NCI-H2029 (cell line): ENCODE measurements at regions not wholly inside any gene's neighbourhood (a gene's known extent, or its start where the extent isn't known, plus 50 kb on each side); places are given as distances from the start of the nearest gene placed in this dataset.
"Not testable (repeated sequence)": the region's sequence is repeated elsewhere in the genome, so short reads cannot be mapped to it uniquely, and the experiment has no call there.

Experiments
- DNase-seq: peaks from one replicate; lab custom pipeline; 2025; lab: John Stamatoyannopoulos, UW

GRCh38 chr20:60171313-60171712 lies 213.1 kb downstream of the CDH26 start:
- no peak for DNase-seq

DNA sequence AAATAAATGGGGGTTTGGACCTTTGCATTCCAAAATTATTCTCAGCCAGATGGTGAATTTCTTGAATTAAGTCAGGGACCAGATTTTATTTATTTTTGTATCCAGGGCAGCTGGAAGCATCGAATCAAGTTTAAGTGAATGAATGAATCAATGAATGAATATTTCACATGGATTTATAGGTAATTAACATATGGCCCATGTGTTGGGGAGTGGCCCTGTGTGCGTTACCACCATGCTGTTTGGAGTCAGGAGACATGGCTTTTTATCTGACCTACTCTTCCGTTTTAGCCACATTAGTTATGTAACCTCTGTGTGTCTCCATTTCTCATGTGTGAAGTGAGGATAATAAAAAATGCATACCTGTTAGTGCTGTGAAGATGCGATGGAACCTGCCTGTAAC lies 213.5 kb downstream of the CDH26 start:
- no peak for DNase-seq

GRCh38 chr20:60172346-60172984 lies 214.2 kb downstream of the CDH26 start:
- DNase-seq = no peak

- DNase-seq = no peak
These were observed 218.9 kb downstream of the CDH26 start for GRCh38 chr20:60177080-60177479.

DNA sequence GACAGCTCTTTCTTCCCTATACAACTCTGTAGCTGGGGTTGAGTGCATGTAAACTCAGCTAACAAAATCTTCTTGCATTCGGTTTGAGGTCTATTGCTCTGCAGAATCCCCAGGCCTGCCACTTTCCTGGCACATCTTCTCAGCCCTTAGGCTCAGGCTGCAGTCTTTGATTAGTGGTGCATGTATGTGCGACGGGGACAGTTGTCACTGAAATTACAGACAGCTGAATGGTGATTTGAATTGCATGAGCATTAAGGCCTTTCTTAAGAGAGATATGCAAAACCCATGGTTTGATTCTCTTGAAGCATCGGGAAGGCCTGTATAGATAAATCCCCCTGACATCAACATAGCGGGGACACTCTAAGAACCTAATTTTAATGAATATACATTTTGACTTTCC lies 222.8 kb downstream of the CDH26 start:
- no peak for DNase-seq

DNA sequence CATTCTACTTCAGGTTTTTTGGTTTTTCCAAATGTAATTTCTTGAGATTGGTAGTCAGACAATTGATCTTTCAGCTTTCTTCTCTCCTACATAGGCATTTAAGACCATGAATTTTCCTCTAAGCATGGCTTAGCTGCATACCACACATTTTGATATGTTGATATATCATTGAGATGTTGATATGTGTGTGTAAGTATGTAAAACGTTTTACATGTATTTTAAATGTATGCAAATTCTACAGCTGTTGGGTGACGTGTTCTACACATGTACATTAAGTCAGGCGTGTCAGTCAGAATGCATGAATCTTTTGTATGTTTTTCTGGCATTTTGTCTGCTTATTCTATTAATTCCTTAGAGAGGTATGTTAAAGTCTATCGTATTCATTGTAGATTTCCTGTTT lies 228.2 kb downstream of the CDH26 start:
- no peak for DNase-seq

- no peak for DNase-seq
These were observed 229.5 kb downstream of the CDH26 start for GRCh38 chr20:60187683-60188082.

- DNase-seq = no peak
These were observed 232.8 kb downstream of the CDH26 start for GRCh38 chr20:60191014-60191413.

DNA sequence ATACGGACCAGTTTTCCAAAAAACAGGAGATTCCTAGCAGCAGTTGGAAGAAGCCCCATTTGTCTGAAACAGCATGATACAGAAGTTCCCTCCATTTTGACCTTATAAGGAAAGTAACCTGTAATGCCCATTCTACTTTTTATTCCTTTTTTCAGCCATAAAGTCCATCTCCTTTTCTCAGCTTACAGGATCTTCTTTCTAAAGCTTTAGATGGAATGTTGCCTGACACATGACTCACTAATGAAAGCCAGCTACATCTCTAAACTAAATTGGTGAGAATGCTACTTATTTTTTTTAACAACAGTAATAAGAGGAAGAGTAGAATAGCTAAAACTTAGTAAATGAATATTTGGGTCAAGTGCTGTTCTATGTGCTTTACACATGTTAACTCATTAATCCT lies 234.1 kb downstream of the CDH26 start:
- no peak for DNase-seq

- DNase-seq = not testable (repeated sequence)
These were observed 240.9 kb downstream of the CDH26 start for GRCh38 chr20:60199132-60199531.

GRCh38 chr20:60199866-60200265 lies 241.6 kb downstream of the CDH26 start:
- no peak for DNase-seq

GRCh38 chr20:60200305-60200918 lies 242.2 kb downstream of the CDH26 start:
- no peak for DNase-seq

DNA sequence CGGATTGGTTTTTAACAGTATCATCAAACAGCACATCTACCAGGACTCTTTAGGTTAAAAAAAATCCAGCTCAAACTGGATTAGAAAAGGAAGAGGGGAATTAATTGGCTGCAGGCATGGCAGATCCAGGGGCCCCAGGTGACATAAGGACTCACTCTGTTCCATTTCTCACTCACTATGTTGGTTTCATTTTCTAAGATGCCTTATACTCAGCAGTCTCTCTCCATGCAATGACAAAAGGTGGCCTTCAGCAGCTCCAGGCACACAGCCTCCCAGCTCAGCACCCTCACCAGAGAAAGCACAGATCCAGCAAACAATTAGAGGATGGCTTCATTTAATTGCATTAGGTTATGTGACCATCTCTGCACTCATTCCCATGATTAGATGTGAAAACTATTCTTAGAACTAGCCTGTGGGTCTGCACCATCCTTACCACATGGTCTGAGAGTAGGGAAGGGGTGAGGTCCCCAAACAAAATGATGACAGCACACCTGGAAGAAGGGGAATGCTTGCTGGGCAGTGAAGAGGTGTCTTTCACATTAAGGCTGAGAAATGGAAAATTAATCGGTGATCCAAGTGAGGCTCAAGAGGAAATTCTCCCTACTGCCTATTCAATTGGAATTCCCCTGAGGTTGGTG lies 243.1 kb downstream of the CDH26 start:
- no peak for DNase-seq

DNA sequence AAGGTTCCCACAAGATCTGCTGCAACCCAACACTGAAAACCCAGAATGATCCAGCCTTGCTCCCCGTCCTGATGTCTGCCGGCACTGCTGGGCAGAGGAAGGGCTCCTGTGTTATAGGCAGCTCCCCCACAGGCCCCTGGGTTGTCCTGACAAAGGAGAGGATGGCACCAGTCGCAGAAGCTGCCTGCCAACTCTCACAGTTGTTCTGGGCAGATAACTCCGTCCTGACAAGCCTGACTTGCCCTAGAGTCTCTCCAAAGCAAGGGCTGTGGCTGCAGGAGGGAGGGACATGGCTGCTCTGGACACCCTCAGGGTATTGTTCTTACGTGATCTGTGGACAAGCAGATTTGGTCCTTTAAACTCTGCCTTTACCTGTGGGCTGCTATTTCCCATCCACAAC lies 243.8 kb downstream of the CDH26 start:
- no peak for DNase-seq

DNA sequence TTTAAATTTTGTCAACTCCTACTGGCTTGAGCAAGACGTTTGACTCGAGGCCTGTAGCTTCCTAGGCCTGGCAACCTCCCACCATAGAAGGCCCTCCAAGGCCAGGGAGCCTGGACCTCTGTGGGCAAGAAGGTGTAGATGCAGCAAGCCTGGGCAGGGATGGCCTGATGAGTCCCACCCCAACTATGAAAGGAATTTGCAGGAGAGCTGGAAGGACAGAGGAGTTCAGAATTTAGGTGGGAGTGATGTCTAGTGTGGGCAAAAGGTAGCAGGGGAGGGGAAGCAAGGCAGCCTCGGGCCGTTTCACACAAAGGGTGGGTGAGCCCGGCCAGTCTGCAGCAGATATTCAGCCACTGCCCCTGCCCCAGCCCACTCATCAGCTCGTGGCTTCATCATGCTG lies 245.2 kb downstream of the CDH26 start:
- DNase-seq = no peak

DNA sequence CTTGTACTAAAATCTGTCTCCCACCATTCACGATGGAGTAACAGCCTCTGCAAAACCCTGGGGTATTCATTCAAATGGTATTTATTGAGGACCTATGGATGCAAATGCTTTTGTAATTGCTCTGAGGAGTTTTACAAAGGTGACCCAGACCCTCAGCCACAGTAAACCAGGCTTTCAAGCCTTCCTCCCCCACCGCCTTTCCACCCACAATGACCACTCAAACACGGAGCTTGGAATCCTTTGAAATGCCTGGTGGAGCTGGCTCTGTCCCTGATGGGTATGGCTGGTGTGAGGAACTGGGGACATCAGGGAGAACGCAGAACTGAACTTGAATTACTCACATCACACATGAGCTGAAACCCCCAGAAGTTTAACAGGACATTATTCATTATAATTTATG lies 246.4 kb downstream of the CDH26 start:
- DNase-seq = no peak

- DNase-seq = peak; percentile 22
These were observed 248.0 kb downstream of the CDH26 start for GRCh38 chr20:60206259-60206658.

DNA sequence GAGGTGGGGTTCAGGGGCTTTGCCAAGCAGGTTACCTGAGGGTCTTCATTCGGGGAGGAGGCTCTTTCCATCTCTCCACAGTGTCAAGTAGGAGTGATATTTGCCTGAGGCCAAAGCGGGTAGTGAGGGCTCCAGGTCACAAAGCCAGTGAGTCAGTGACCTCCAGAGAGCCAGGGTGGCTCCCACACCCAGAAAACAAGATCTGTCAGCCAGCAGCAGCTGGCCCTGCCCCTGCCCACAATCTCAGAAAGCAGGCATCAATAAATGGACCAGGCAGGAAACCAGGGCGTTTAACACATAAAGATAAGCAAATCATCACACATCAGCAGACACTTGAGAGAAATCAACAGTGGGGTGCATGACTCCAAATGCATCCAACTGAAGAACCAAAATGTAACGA lies 250.8 kb downstream of the CDH26 start:
- no peak for DNase-seq

GRCh38 chr20:60210779-60211617 lies 252.8 kb downstream of the CDH26 start:
- DNase-seq = peak; percentile 40

DNA sequence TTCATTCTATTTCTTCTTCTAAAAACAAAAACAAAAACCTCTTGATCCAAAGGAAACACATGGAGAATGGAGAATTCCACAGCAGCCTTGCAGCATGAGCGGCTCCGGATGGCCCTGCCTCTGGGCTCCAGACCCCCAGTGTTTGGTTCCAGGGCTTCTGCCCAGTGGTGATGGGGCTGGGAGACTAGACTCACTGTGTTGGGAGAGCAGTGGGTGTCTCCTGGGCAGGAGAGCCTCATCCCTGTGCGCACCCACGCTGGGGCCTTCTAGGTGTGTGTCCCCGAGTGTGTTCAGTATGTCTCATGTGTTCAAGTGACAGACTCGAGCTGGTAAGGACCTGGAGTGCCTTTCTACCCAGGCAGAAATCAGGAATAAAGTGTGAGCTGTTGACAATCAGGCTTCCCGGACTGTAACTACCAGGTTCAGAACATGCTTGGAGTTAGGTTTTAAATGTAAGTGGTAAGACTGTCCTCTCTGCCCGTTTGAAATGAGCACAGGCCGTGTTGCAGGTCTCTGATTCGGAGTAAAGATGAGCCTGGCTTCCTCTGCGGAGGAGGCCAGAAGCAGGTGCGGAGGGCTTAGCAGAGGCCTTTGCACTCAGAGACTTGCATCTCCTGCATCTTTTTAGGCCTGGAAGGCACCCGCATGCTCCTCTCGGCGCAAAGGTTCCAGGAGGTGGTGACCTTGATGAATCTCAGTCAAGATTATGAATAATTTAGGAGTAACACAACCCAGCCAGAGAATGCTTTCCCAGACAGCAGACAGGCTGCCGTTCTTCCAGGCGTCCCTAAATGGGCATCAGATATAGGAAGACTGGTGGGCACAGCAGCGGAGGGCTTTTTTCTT lies 253.6 kb downstream of the CDH26 start:
- no peak for DNase-seq

- DNase-seq = no peak
These were observed 254.5 kb downstream of the CDH26 start for GRCh38 chr20:60212695-60213094.
